Panc1 (cell line): ENCODE measurements at regions not wholly inside any gene's neighbourhood (a gene's known extent, or its start where the extent isn't known, plus 50 kb on each side); places are given as distances from the start of the nearest gene placed in this dataset.

ENCODE experiments used
- ATAC-seq: fragments of 200-7000 bp; cut with Tn5 transposase; 2 replicates; pipeline ENCODE4 v1.9.1; 2020; ENCODE audit warnings: mild to moderate bottlenecking, moderate library complexity
- BruUV-seq: library from RNA; stranded (reverse); fragments of 400-500 nt; replicated peaks from 2 replicates; lab custom pipeline; 2021; lab: Mats Ljungman, UMichigan
- CTCF ChIA-PET: fragments of 300-600 bp; sonication (Branson Sonifier 250); formaldehyde crosslinking; loops from one replicate; lab custom pipeline; 2022; ENCODE audit warnings: antibody characterized with exemption; lab: Charles Lee
- POLR2A ChIA-PET: fragments of 300-600 bp; sonication (Branson Sonifier 250); formaldehyde crosslinking; loops from one replicate; lab custom pipeline; 2022; ENCODE audit warnings: antibody characterized with exemption; lab: Charles Lee
- DNase-seq: peaks from one replicate; pipeline ENCODE4 v3.0.0-alpha.2; 2010; ENCODE audit warnings: low read depth, low spot score
- H3K27ac ChIP-seq: 2 replicates; pipeline ENCODE4 v1.5.1; 2011; ENCODE audit warnings: mild to moderate bottlenecking, low read length, inconsistent platforms
- H3K27me3 ChIP-seq: fragments of 200-500 bp; sonication (Bioruptor generic); 2 replicates; pipeline ENCODE4 v1.6.0; 2014; ENCODE audit warnings: low read length, inconsistent platforms; ENCODE audit not compliant: control insufficient read depth, insufficient read depth
- H3K36me3 ChIP-seq: fragments of 200-500 bp; sonication (Bioruptor generic); 2 replicates; pipeline ENCODE4 v1.5.1; 2014; ENCODE audit warnings: inconsistent platforms, mild to moderate bottlenecking, low read length, moderate library complexity; ENCODE audit not compliant: control insufficient read depth, insufficient read depth
- H3K4me1 ChIP-seq: 2 replicates; pipeline ENCODE4 v1.5.1; 2011; ENCODE audit warnings: inconsistent platforms, mild to moderate bottlenecking, low read length, moderate library complexity; ENCODE audit not compliant: control insufficient read depth, insufficient read depth
- H3K4me3 ChIP-seq, 2 experiments: 2 replicates each; pipeline ENCODE4 v1.5.1; 2011 to 2012; ENCODE audit warnings: low read depth in 2 of 2, low read length in 2 of 2, mild to moderate bottlenecking in 2 of 2, inconsistent platforms in 1 of 2, moderate library complexity in 1 of 2
- H3K9me3 ChIP-seq: fragments of 200-500 bp; sonication (Bioruptor generic); 2 replicates; pipeline ENCODE4 v1.5.1; 2014; ENCODE audit warnings: low read depth, mild to moderate bottlenecking, inconsistent platforms, low read length, moderate library complexity; ENCODE audit not compliant: control insufficient read depth, insufficient read depth
- CTCF ChIP-seq: fragments of 450-650 bp; IDR thresholded peaks from 2 replicates; pipeline ENCODE4 v1.5.1; 2017; ENCODE audit warnings: mild to moderate bottlenecking
- POLR2AphosphoS5 ChIP-seq: IDR thresholded peaks from 2 replicates; pipeline ENCODE4 v1.6.1; 2012; ENCODE audit warnings: mild to moderate bottlenecking, low read depth, low read length, moderate library complexity
- REST ChIP-seq, 2 experiments: IDR thresholded peaks; 2 replicates each; pipeline ENCODE4 v1.6.1; 2011 to 2012; ENCODE audit warnings: low read depth in 2 of 2, control low read depth in 1 of 2, low read length in 1 of 2, mild to moderate bottlenecking in 1 of 2, moderate library complexity in 1 of 2; ENCODE audit not compliant: insufficient read depth in 1 of 2
- SIN3A ChIP-seq: IDR thresholded peaks from 2 replicates; pipeline ENCODE4 v1.6.1; 2012; ENCODE audit warnings: low read depth, mild to moderate bottlenecking, low read length, moderate library complexity, borderline replicate concordance; ENCODE audit not compliant: insufficient read depth
- TCF7L2 ChIP-seq: IDR thresholded peaks from 2 replicates; pipeline ENCODE4 v1.6.1; 2011; ENCODE audit warnings: mild to moderate bottlenecking, low read depth, low read length, inconsistent platforms
- in situ Hi-C: cut with HindIII; loops from 2 replicates; pipeline ENCODE4 v1.10.0; 2016; ENCODE audit warnings: low sequenced_read_pairs, low pct_unique_long_range_greater_than_20kb
- intact Hi-C: fragments of 100-400 bp; cut with micrococcal nuclease; formaldehyde crosslinking; loops from one replicate; pipeline ENCODE4 v1.10.0; 2022; ENCODE audit not compliant: unreplicated experiment

GRCh38 chr1:91161749-91162148, 139.9 kb upstream of the ZNF644 start:
- no peak overlapping the region for H3K27ac ChIP-seq
- BruUV-seq, result no TSS peak
- POLR2A ChIA-PET, result no interaction called here
- in situ Hi-C loops, result no loop called here
- H3K36me3 ChIP-seq, result no peaks in the 10 kb centered on the region
- H3K9me3 ChIP-seq, result no peaks in the 10 kb centered on the region
- no peak overlapping the region for H3K4me3 ChIP-seq
- no peaks in the 10 kb centered on the region for H3K4me1 ChIP-seq
- intact Hi-C loops, result loop anchor here (5.0 to 10.0 kb wide), 2 partner anchors 147 to 309 kb away; no protein-coding TSS in a partner anchor
- H3K27me3 ChIP-seq, result no peaks in the 10 kb centered on the region
- no peak for TF ChIP-seq TCF7L2
- no peak for TF ChIP-seq SIN3A
- CTCF ChIA-PET, result interaction anchor here (0.6 kb wide), 1 partner anchor 593 kb away, joined by 3 read pairs; no protein-coding TSS in a partner anchor
- ATAC-seq, result no peak
- DNase-seq, result no peak

GRCh38 chr1:91161166-91161565, 139.3 kb upstream of the ZNF644 start:
- Histone ChIP-seq H3K9me3 (no peaks in the 10 kb centered on the region), H3K36me3 (no peaks in the 10 kb centered on the region), H3K4me3 (no peak overlapping the region), H3K4me1 (no peaks in the 10 kb centered on the region), H3K27ac (no peak overlapping the region), H3K27me3 (no peaks in the 10 kb centered on the region)
- ChIA-PET CTCF (no interaction called here), POLR2A (no interaction called here)
- no TSS peak for BruUV-seq
- TF ChIP-seq REST (IDR thresholded peaks at IDR 0.05; ENCODE audit: insufficient read depth in 1 of 2, low read depth in 2 of 2, low read length in 1 of 2) (no peak), TCF7L2 (no peak), POLR2AphosphoS5 (no peak), SIN3A (no peak), CTCF (no peak)
- no peak for DNase-seq
- no peak for ATAC-seq
- intact Hi-C loops, result loop anchor here (5.0 to 10.0 kb wide), 2 partner anchors 146 to 309 kb away; no protein-coding TSS in a partner anchor
- in situ Hi-C loops, result no loop called here

GRCh38 chr1:91160363-91161075, 138.7 kb upstream of the ZNF644 start:
- Histone ChIP-seq H3K4me3 (no peak overlapping the region), H3K4me1 (no peaks in the 10 kb centered on the region), H3K27me3 (no peaks in the 10 kb centered on the region), H3K36me3 (no peaks in the 10 kb centered on the region), H3K27ac (no peak overlapping the region), H3K9me3 (no peaks in the 10 kb centered on the region)
- BruUV-seq, result no TSS peak
- CTCF ChIA-PET, result no interaction called here
- POLR2A ChIA-PET, result interaction anchor here (0.7 kb wide), 1 partner anchor 176 kb away, joined by 3 read pairs; no protein-coding TSS in a partner anchor
- DNase-seq (no peak), ATAC-seq (no peak)
- intact Hi-C loops, result loop anchor here (5.0 to 10.0 kb wide), 2 partner anchors 146 to 308 kb away; no protein-coding TSS in a partner anchor
- no peak for TF ChIP-seq TCF7L2
- no peak for TF ChIP-seq CTCF
- no peak for TF ChIP-seq REST (IDR thresholded peaks at IDR 0.05; ENCODE audit: insufficient read depth in 1 of 2, low read depth in 2 of 2, low read length in 1 of 2)
- no peak for TF ChIP-seq SIN3A
- TF ChIP-seq POLR2AphosphoS5, result no peak
- in situ Hi-C loops, result no loop called here
